NCI-H345 treated with DMSO at 0.1 percent for 48 hours (cell line): ENCODE measurements at regions not wholly inside any gene's neighbourhood (a gene's known extent, or its start where the extent isn't known, plus 50 kb on each side); places are given as distances from the start of the nearest gene placed in this dataset.

ENCODE experiments used
- DNase-seq: peaks from one replicate; lab custom pipeline; 2025; ENCODE audit not compliant: unreplicated experiment; lab: John Stamatoyannopoulos, UW

- DNase-seq = no peak
These were observed 804.6 kb upstream of the COX7C start for GRCh38 chr5:85813146-85813545.

- no peak for DNase-seq
These were observed 803.1 kb upstream of the COX7C start for GRCh38 chr5:85814596-85814995.

GRCh38 chr5:85823462-85824426 is 794.0 kb upstream of the COX7C start:
- no peak for DNase-seq

- DNase-seq = no peak
These were observed 779.0 kb upstream of the COX7C start for GRCh38 chr5:85838781-85839180.

GRCh38 chr5:85841653-85842052 is 776.1 kb upstream of the COX7C start:
- DNase-seq = no peak

GRCh38 chr5:85843535-85843934 is 774.2 kb upstream of the COX7C start:
- DNase-seq = no peak

- no peak for DNase-seq
These were observed 768.3 kb upstream of the COX7C start for GRCh38 chr5:85849411-85849810.

- no peak for DNase-seq
These were observed 752.4 kb upstream of the COX7C start for GRCh38 chr5:85865296-85865695.

- no peak for DNase-seq
These were observed 749.7 kb upstream of the COX7C start for GRCh38 chr5:85868070-85868469.

- no peak for DNase-seq
These were observed 723.7 kb upstream of the COX7C start for GRCh38 chr5:85893996-85894395.

GRCh38 chr5:85896514-85896913 is 721.2 kb upstream of the COX7C start:
- no peak for DNase-seq

- DNase-seq = no peak
These were observed 711.3 kb upstream of the COX7C start for GRCh38 chr5:85906460-85906859.

- no peak for DNase-seq
These were observed 707.4 kb upstream of the COX7C start for GRCh38 chr5:85910335-85910734.

GRCh38 chr5:85920984-85921383 is 696.8 kb upstream of the COX7C start:
- no peak for DNase-seq

GRCh38 chr5:85921590-85921989 is 696.2 kb upstream of the COX7C start:
- DNase-seq = no peak

GRCh38 chr5:85927632-85928031 is 690.1 kb upstream of the COX7C start:
- no peak for DNase-seq

GRCh38 chr5:85929713-85930112 is 688.0 kb upstream of the COX7C start:
- DNase-seq = no peak

GRCh38 chr5:85931220-85931619 is 686.5 kb upstream of the COX7C start:
- no peak for DNase-seq

GRCh38 chr5:85938201-85938600 is 679.5 kb upstream of the COX7C start:
- no peak for DNase-seq

- DNase-seq = no peak
These were observed 666.0 kb upstream of the COX7C start for GRCh38 chr5:85951707-85952210.

- no peak for DNase-seq
These were observed 665.1 kb upstream of the COX7C start for GRCh38 chr5:85952680-85953079.

GRCh38 chr5:85967681-85968080 is 650.1 kb upstream of the COX7C start:
- no peak for DNase-seq

- DNase-seq = no peak
These were observed 645.2 kb upstream of the COX7C start for GRCh38 chr5:85972539-85972938.
